Astrocyte of the cerebellum (primary cell): ENCODE measurements at regions not wholly inside any gene's neighbourhood (a gene's known extent, or its start where the extent isn't known, plus 50 kb on each side); places are given as distances from the start of the nearest gene placed in this dataset.

ENCODE experiments used
- DNase-seq: peaks from one replicate; pipeline ENCODE4 v3.0.0-alpha.2; 2011; ENCODE audit warnings: low read depth
- H3K4me3 ChIP-seq: 2 replicates; pipeline ENCODE4 v1.5.1; 2011; ENCODE audit warnings: mild to moderate bottlenecking, low read depth, low read length, moderate library complexity
- CTCF ChIP-seq: IDR thresholded peaks from 2 replicates; pipeline ENCODE4 v1.5.1; 2012; ENCODE audit warnings: low read length, low read depth, moderate library complexity, mild to moderate bottlenecking; ENCODE audit errors: missing control alignments
- in situ Hi-C: cut with HindIII; loops from 2 replicates; pipeline ENCODE4 v1.10.0; 2017; ENCODE audit warnings: low sequenced_read_pairs

DNA sequence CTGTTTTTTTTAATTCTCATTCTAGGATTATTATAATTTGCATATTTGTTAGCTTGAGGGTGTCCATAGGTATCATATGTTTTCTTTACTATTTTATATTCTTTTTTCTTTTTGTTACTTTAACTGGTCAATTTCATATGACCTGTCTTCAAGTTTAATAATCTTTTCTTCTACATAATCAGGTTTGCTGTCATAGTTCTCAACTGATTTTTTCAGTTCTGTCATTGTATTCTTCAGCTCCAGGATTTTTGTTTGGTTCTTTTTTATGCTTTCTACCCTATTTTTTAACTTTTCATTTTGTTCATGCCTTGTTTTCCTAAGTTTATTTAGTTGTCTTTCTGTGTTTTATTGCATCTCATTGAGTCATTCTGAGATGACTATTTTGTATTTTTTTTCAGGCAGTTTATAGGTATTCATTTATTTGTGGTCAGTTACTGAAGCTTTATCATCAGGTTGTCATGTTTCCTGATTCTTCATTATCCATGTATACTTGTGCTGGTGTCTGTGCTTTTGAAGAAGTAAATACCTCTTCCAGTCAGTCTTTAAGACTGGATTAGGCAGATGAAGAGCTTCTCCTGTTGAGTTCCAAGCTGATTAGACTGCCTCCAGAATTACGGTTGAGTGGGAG lies 220.3 kb upstream of the VEGFC start:
- DNase-seq: no peak
- in situ Hi-C loops: no loop called here
- no peak for TF ChIP-seq CTCF
- H3K4me3 ChIP-seq: no peak overlapping the region

GRCh38 chr4:177016541-177017141 lies 223.9 kb upstream of the VEGFC start:
- DNase-seq: no peak
- TF ChIP-seq CTCF: no peak
- H3K4me3 ChIP-seq: no peak overlapping the region
- in situ Hi-C loops: no loop called here

DNA sequence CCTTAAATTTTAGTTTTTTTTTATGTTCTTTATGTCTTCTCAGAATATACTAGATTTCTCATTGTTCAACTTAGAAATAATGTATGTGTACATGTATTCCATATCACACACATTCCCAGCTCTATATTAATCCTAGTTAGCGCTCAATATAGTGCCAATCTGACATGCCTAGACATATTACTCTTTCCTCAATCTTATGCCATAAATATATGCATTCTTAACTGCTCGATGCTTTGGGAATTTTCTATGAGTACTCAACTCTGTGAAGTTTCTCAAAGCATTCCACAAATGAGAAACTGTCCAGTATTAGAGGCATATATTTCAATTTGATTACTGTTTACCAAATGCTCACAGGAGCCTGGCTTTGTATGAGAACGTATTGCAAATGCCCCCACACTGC lies 231.2 kb upstream of the VEGFC start:
- no peak overlapping the region for H3K4me3 ChIP-seq
- in situ Hi-C loops: no loop called here
- no peak for DNase-seq
- TF ChIP-seq CTCF: no peak

DNA sequence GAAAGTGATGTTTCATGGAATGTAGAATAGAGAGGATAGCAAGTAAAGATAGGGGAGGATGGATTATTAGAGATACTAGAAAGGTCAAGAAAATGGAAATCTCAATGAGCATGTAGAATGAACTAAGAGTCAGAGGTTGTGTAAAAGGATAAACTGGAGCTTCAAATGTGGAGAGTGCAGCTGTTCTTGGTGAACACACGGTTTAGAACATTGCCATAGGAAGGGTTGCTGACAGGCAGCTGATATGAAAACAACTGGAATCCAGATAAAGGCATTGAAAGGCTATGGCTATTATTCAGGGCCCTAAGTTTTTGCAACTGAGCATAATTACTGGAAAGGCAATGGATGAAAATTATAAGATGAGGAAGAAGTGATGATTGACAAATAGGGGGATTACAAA lies 239.6 kb upstream of the VEGFC start:
- DNase-seq: no peak
- no peak overlapping the region for H3K4me3 ChIP-seq
- no peak for TF ChIP-seq CTCF
- in situ Hi-C loops: loop anchor here (25.0 kb wide), 1 partner anchor 245 kb away; the partner anchor contains the start of gene VEGFC

DNA sequence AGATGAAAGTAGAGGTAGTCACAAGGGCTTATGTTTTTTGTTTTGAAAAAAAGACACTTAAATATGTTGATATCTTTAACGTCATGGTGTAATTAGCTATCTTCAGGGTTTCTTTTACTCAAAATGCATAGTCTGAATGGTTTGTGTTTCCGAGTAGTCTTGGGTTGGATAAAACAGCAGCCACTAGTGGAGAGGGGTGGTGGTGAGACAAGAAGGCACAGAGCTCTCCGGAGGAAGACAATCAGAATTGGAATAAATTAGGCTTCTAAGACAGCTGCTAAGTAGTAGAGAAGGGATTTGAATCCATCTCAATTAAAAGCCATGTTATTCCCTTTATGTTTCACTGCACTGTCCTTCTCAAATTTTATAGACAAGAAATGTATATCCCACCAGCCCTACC lies 240.4 kb upstream of the VEGFC start:
- in situ Hi-C loops: loop anchor here (25.0 kb wide), 1 partner anchor 246 kb away; the partner anchor contains the start of gene VEGFC
- DNase-seq: no peak
- TF ChIP-seq CTCF: peak; percentile 23
- no peak overlapping the region for H3K4me3 ChIP-seq

- DNase-seq: no peak
- TF ChIP-seq CTCF: no peak
- in situ Hi-C loops: loop anchor here (25.0 kb wide), 1 partner anchor 246 kb away; the partner anchor contains the start of gene VEGFC
- no peak overlapping the region for H3K4me3 ChIP-seq
Observed at GRCh38 chr4:177033632-177034031, 240.9 kb upstream of the VEGFC start.
